ENCODE measurements at regions not wholly inside any gene's neighbourhood (a gene's known extent, or its start where the extent isn't known, plus 50 kb on each side); places are given as distances from the start of the nearest gene placed in this dataset.

- no peak overlapping the region for H3K27ac ChIP-seq
- WGBS, 4 donors, result 93 to 97% (median 96%) methylated on average over 7 of the region's 7 CpGs
- DNase-seq, result no peak
- H3K36me3 ChIP-seq, result no peaks in the 10 kb centered on the region
- intact Hi-C loops (cut with DNase I), result loop anchor here in 1 of 10 donors (10.0 kb wide), 1 partner anchor 244 kb away; the partner anchor contains the start of gene IRS1
- ATAC-seq, result no peak
- no peaks in the 10 kb centered on the region for H3K27me3 ChIP-seq
- H3K9me3 ChIP-seq, result no peaks in the 10 kb centered on the region
- H3K4me3 ChIP-seq, result no peak overlapping the region
- peaks cover 0 to 15% (median 4%) of the 10 kb centered on the region in 12 donors for H3K4me1 ChIP-seq
- TF ChIP-seq POLR2A (IDR thresholded peaks at IDR 0.05) (no peak), CTCF (IDR thresholded peaks at IDR 0.05) (no peak)
These were observed 248.8 kb downstream of the IRS1 start for GRCh38 chr2:226550801-226551200.

GRCh38 chr2:226548732-226549131, 250.9 kb downstream of the IRS1 start:
- H3K36me3 ChIP-seq, result no peaks in the 10 kb centered on the region
- no peak for ATAC-seq
- DNase-seq, result no peak
- H3K4me3 ChIP-seq, result no peak overlapping the region
- WGBS, 4 donors, result 21 to 30% (median 26%) methylated on average over 2 of the region's 2 CpGs
- TF ChIP-seq POLR2A (IDR thresholded peaks at IDR 0.05) (no peak), CTCF (IDR thresholded peaks at IDR 0.05) (no peak)
- H3K4me1 ChIP-seq, result peaks cover 0 to 9% (median 4%) of the 10 kb centered on the region in 12 donors
- H3K27me3 ChIP-seq, result no peaks in the 10 kb centered on the region
- H3K27ac ChIP-seq, result no peak overlapping the region
- H3K9me3 ChIP-seq, result no peaks in the 10 kb centered on the region
- intact Hi-C loops (cut with DNase I), result loop anchor here in 1 of 10 donors (10.0 kb wide), 1 partner anchor 246 kb away; the partner anchor contains the start of gene IRS1

- Histone ChIP-seq H3K9me3 (peaks cover 0 to 3% (median 0%) of the 10 kb centered on the region in 12 donors), H3K4me1 (peaks cover 0 to 11% (median 5%) of the 10 kb centered on the region in 12 donors), H3K27me3 (no peaks in the 10 kb centered on the region), H3K36me3 (no peaks in the 10 kb centered on the region), H3K4me3 (no peak overlapping the region), H3K27ac (no peak overlapping the region)
- DNase-seq (no peak), ATAC-seq (no peak)
- intact Hi-C loops (cut with DNase I), result loop anchor here in 1 of 10 donors (10.0 kb wide), 1 partner anchor 250 kb away; the partner anchor contains the start of gene IRS1
- WGBS, 4 donors, result 81 to 94% (median 91%) methylated on average over 2 of the region's 2 CpGs
- TF ChIP-seq POLR2A (IDR thresholded peaks at IDR 0.05) (no peak), CTCF (IDR thresholded peaks at IDR 0.05) (no peak)
These were observed 254.9 kb downstream of the IRS1 start for GRCh38 chr2:226544596-226545210.

GRCh38 chr2:226540204-226540994, 259.2 kb downstream of the IRS1 start:
- ATAC-seq, result peak; percentile 51 to 88 (median 70)
- Histone ChIP-seq H3K27me3 (no peaks in the 10 kb centered on the region), H3K4me3 (no peak overlapping the region), H3K27ac (peak overlapping the region in 2 of 12 donors; percentile 17 to 60), H3K36me3 (no peaks in the 10 kb centered on the region), H3K9me3 (peaks cover 0 to 3% (median 0%) of the 10 kb centered on the region in 12 donors), H3K4me1 (peaks cover 0 to 6% (median 0%) of the 10 kb centered on the region in 12 donors)
- no peak for DNase-seq
- intact Hi-C loops (cut with DNase I), result loop anchor here in 1 of 10 donors (10.0 kb wide), 1 partner anchor 254 kb away; the partner anchor contains the start of gene IRS1
- WGBS, 4 donors, result 65 to 84% (median 76%) methylated on average over 3 of the region's 3 CpGs
- TF ChIP-seq POLR2A (IDR thresholded peaks at IDR 0.05), result no peak
- no peak for TF ChIP-seq CTCF (IDR thresholded peaks at IDR 0.05)

Data from heart left ventricle (tissue), 16 donors.